ENCODE measurements at regions not wholly inside any gene's neighbourhood (a gene's known extent, or its start where the extent isn't known, plus 50 kb on each side); places are given as distances from the start of the nearest gene placed in this dataset.

GRCh38 chr11:26849036-26849435 lies 127.2 kb upstream of the SLC5A12 start:
- H3K27me3 ChIP-seq (replicated peaks; ENCODE audit: insufficient read depth), result no peaks in the 10 kb centered on the region
- no peak for ATAC-seq (ENCODE audit: insufficient number of reproducible peaks, low FRiP score, low read depth)

GRCh38 chr11:26851291-26851690 lies 129.4 kb upstream of the SLC5A12 start:
- Histone ChIP-seq H3K4me3 (no peak overlapping the region), H3K27me3 (replicated peaks; ENCODE audit: insufficient read depth) (no peaks in the 10 kb centered on the region), H3K27ac (no peak overlapping the region), H3K36me3 (no peaks in the 10 kb centered on the region), H3K4me1 (ENCODE audit: control insufficient read depth in 1 of 2, low read depth in 2 of 2) (peaks cover 28 to 45% of the 10 kb centered on the region in 2 donors), H3K9me3 (no peaks in the 10 kb centered on the region)
- ATAC-seq (ENCODE audit: insufficient number of reproducible peaks, low FRiP score, low read depth), result no peak
- no peak for DNase-seq (ENCODE audit: low spot score)
- TF ChIP-seq CTCF (IDR thresholded peaks at IDR 0.05), result no peak

More at GRCh38 chr11:26849036-26849435, 127.2 kb upstream of the SLC5A12 start:
- H3K4me3 ChIP-seq, result no peak overlapping the region
- no peak for DNase-seq (ENCODE audit: low spot score)
- H3K4me1 ChIP-seq (ENCODE audit: control insufficient read depth in 1 of 2, low read depth in 2 of 2), result peaks cover 24 to 52% of the 10 kb centered on the region in 2 donors
- no peak for TF ChIP-seq CTCF (IDR thresholded peaks at IDR 0.05)
- H3K9me3 ChIP-seq, result no peaks in the 10 kb centered on the region
- no peaks in the 10 kb centered on the region for H3K36me3 ChIP-seq
- H3K27ac ChIP-seq, result peak overlapping the region; percentile 93 to 95

GRCh38 chr11:26851696-26852095 lies 129.8 kb upstream of the SLC5A12 start:
- no peak for DNase-seq (ENCODE audit: low spot score)
- H3K4me1 ChIP-seq (ENCODE audit: control insufficient read depth in 1 of 2, low read depth in 2 of 2), result peaks cover 24 to 42% of the 10 kb centered on the region in 2 donors
- H3K27ac ChIP-seq, result no peak overlapping the region
- no peaks in the 10 kb centered on the region for H3K9me3 ChIP-seq
- ATAC-seq (ENCODE audit: insufficient number of reproducible peaks, low FRiP score, low read depth), result no peak
- no peak for TF ChIP-seq CTCF (IDR thresholded peaks at IDR 0.05)
- no peak overlapping the region for H3K4me3 ChIP-seq
- H3K36me3 ChIP-seq, result no peaks in the 10 kb centered on the region
- no peaks in the 10 kb centered on the region for H3K27me3 ChIP-seq (replicated peaks; ENCODE audit: insufficient read depth)

- DNase-seq (ENCODE audit: low spot score) (no peak), ATAC-seq (ENCODE audit: insufficient number of reproducible peaks, low FRiP score, low read depth) (no peak)
- H3K27me3 ChIP-seq (replicated peaks; ENCODE audit: insufficient read depth), result no peaks in the 10 kb centered on the region
- no peaks in the 10 kb centered on the region for H3K36me3 ChIP-seq
- no peak for TF ChIP-seq CTCF (IDR thresholded peaks at IDR 0.05)
- peaks cover 11 to 13% of the 10 kb centered on the region in 2 donors for H3K4me1 ChIP-seq (ENCODE audit: control insufficient read depth in 1 of 2, low read depth in 2 of 2)
- H3K27ac ChIP-seq, result no peak overlapping the region
- no peak overlapping the region for H3K4me3 ChIP-seq
- no peaks in the 10 kb centered on the region for H3K9me3 ChIP-seq
These were observed 135.8 kb upstream of the FIBIN start for GRCh38 chr11:26858098-26858497.

GRCh38 chr11:26859416-26859815 lies 134.5 kb upstream of the FIBIN start:
- Histone ChIP-seq H3K27ac (no peak overlapping the region), H3K4me3 (no peak overlapping the region), H3K9me3 (no peaks in the 10 kb centered on the region), H3K36me3 (no peaks in the 10 kb centered on the region), H3K27me3 (replicated peaks; ENCODE audit: insufficient read depth) (no peaks in the 10 kb centered on the region), H3K4me1 (ENCODE audit: control insufficient read depth in 1 of 2, low read depth in 2 of 2) (peaks cover 9 to 13% of the 10 kb centered on the region in 2 donors)
- ATAC-seq (ENCODE audit: insufficient number of reproducible peaks, low FRiP score, low read depth) (no peak), DNase-seq (ENCODE audit: low spot score) (no peak)
- no peak for TF ChIP-seq CTCF (IDR thresholded peaks at IDR 0.05)

Measured in thoracic aorta (tissue), 2 donors.